H9 (cell line): ENCODE measurements at regions not wholly inside any gene's neighbourhood (a gene's known extent, or its start where the extent isn't known, plus 50 kb on each side); places are given as distances from the start of the nearest gene placed in this dataset.

Experiments used
- DNase-seq: peaks from one replicate; pipeline ENCODE4 v3.0.0-alpha.2; 2017
- H2AFZ ChIP-seq: one replicate; pipeline ENCODE4 v1.6.1; 2013; ENCODE audit warnings: mild to moderate bottlenecking, low read length, control low read depth, moderate library complexity
- H2AK5ac ChIP-seq: 2 replicates; pipeline ENCODE4 v1.6.1; 2013; ENCODE audit warnings: low read length, control low read depth, mixed read lengths; ENCODE audit not compliant: insufficient read length
- H2BK120ac ChIP-seq: one replicate; pipeline ENCODE4 v1.6.1; 2013; ENCODE audit warnings: low read depth, mild to moderate bottlenecking, low read length, control low read depth, inconsistent platforms; ENCODE audit not compliant: poor library complexity, severe bottlenecking
- H2BK12ac ChIP-seq: 2 replicates; pipeline ENCODE4 v1.6.1; 2013; ENCODE audit warnings: low read length, control low read depth, mixed read lengths, low read depth; ENCODE audit not compliant: insufficient read length
- H2BK15ac ChIP-seq: 2 replicates; pipeline ENCODE4 v1.6.1; 2013; ENCODE audit warnings: low read depth, low read length, control low read depth
- H2BK20ac ChIP-seq: one replicate; pipeline ENCODE4 v1.6.1; 2013; ENCODE audit warnings: low read depth, mild to moderate bottlenecking, low read length, control low read depth, inconsistent platforms; ENCODE audit not compliant: poor library complexity, severe bottlenecking
- H2BK5ac ChIP-seq: 2 replicates; pipeline ENCODE4 v1.6.1; 2013; ENCODE audit warnings: low read length, control low read depth, mixed read lengths; ENCODE audit not compliant: insufficient read length
- H3K14ac ChIP-seq: 2 replicates; pipeline ENCODE4 v1.6.1; 2013; ENCODE audit warnings: low read length, control low read depth; ENCODE audit not compliant: insufficient read depth
- H3K18ac ChIP-seq: 2 replicates; pipeline ENCODE4 v1.6.1; 2013; ENCODE audit warnings: low read depth, mild to moderate bottlenecking, mixed read lengths, low read length, control low read depth; ENCODE audit not compliant: insufficient read length
- H3K23ac ChIP-seq: 2 replicates; pipeline ENCODE4 v1.6.1; 2013; ENCODE audit warnings: low read length, control low read depth, mixed read lengths, low read depth; ENCODE audit not compliant: insufficient read length
- H3K23me2 ChIP-seq: 2 replicates; pipeline ENCODE4 v1.6.1; 2013; ENCODE audit warnings: low read depth, mild to moderate bottlenecking, mixed read lengths, low read length, control low read depth; ENCODE audit not compliant: insufficient read length, poor library complexity, severe bottlenecking
- H3K27ac ChIP-seq: 2 replicates; pipeline ENCODE4 v1.5.1; 2013; ENCODE audit warnings: low read length, control low read depth, mixed read lengths, low read depth; ENCODE audit not compliant: insufficient read length
- H3K27me3 ChIP-seq: 2 replicates; pipeline ENCODE4 v1.6.1; 2013; ENCODE audit warnings: low read length, control low read depth, inconsistent platforms; ENCODE audit not compliant: insufficient read depth
- H3K4ac ChIP-seq: 2 replicates; pipeline ENCODE4 v1.6.1; 2013; ENCODE audit warnings: low read depth, mild to moderate bottlenecking, control low read depth, inconsistent platforms, low read length, moderate library complexity
- H3K4me1 ChIP-seq: 2 replicates; pipeline ENCODE4 v1.6.1; 2013; ENCODE audit warnings: low read length, control low read depth, inconsistent platforms; ENCODE audit not compliant: insufficient read depth
- H3K4me2 ChIP-seq: 2 replicates; pipeline ENCODE4 v1.6.1; 2013; ENCODE audit warnings: low read length, control low read depth, mixed read lengths; ENCODE audit not compliant: insufficient read length, insufficient read depth
- H3K56ac ChIP-seq: 2 replicates; pipeline ENCODE4 v1.6.1; 2013; ENCODE audit warnings: low read depth, mild to moderate bottlenecking, mixed read lengths, low read length, control low read depth; ENCODE audit not compliant: insufficient read length
- H3K79me1 ChIP-seq: 2 replicates; pipeline ENCODE4 v1.6.1; 2013; ENCODE audit warnings: low read depth, mild to moderate bottlenecking, moderate library complexity, low read length, control low read depth, inconsistent platforms; ENCODE audit not compliant: insufficient read depth, poor library complexity, severe bottlenecking
- H3K79me2 ChIP-seq: 2 replicates; pipeline ENCODE4 v1.6.1; 2013; ENCODE audit warnings: low read length, control low read depth, inconsistent platforms; ENCODE audit not compliant: insufficient read depth
- H3K9ac ChIP-seq: 2 replicates; pipeline ENCODE4 v1.6.1; 2013; ENCODE audit warnings: low read length, control low read depth, mixed read lengths; ENCODE audit not compliant: insufficient read length; ENCODE audit errors: extremely low read depth
- H3K9me3 ChIP-seq: one replicate; pipeline ENCODE4 v1.6.1; 2013; ENCODE audit warnings: low read depth, low read length, inconsistent platforms; ENCODE audit not compliant: control insufficient read depth
- H3T11ph ChIP-seq: one replicate; pipeline ENCODE4 v1.6.1; 2013; ENCODE audit warnings: mild to moderate bottlenecking, low read length, control low read depth, inconsistent platforms
- H4K20me1 ChIP-seq: one replicate; pipeline ENCODE4 v1.6.1; 2013; ENCODE audit not compliant: control insufficient read depth, insufficient read length, insufficient read depth
- H4K5ac ChIP-seq: 2 replicates; pipeline ENCODE4 v1.6.1; 2013; ENCODE audit warnings: low read depth, mild to moderate bottlenecking, mixed read lengths, low read length, control low read depth; ENCODE audit not compliant: insufficient read length
- H4K8ac ChIP-seq: replicated peaks from 2 replicates; pipeline ENCODE4 v1.6.1; 2013; ENCODE audit warnings: low read length, control low read depth, mixed read lengths, low read depth; ENCODE audit not compliant: insufficient read length
- H4K91ac ChIP-seq: 2 replicates; pipeline ENCODE4 v1.6.1; 2013; ENCODE audit warnings: low read depth, mild to moderate bottlenecking, moderate library complexity, mixed read lengths, low read length, control low read depth; ENCODE audit not compliant: insufficient read length
- H3K27ac Mint-ChIP-seq, 3 experiments: 2 replicates in 2 of 3; 3 replicates in 1 of 3; pipeline ENCODE4 v1.8.0; 2020 to 2021; ENCODE audit warnings: mixed read lengths in 3 of 3, mild to moderate bottlenecking in 1 of 3, moderate library complexity in 1 of 3
- H3K27me3 Mint-ChIP-seq: 2 replicates; pipeline ENCODE4 v1.8.0; 2021; ENCODE audit warnings: low read depth, mild to moderate bottlenecking, moderate library complexity, mixed read lengths
- H3K36me3 Mint-ChIP-seq, 3 experiments: 2 replicates in 2 of 3; 3 replicates in 1 of 3; pipeline ENCODE4 v1.8.0; 2020 to 2021; ENCODE audit warnings: low read depth in 3 of 3, mixed read lengths in 3 of 3; ENCODE audit not compliant: insufficient read depth in 1 of 3
- H3K4me1 Mint-ChIP-seq, 2 experiments: 2 replicates each; pipeline ENCODE4 v1.8.0; 2020; ENCODE audit warnings: mixed read lengths in 2 of 2
- H3K4me3 Mint-ChIP-seq, 2 experiments: 2 replicates in 1 of 2; 3 replicates in 1 of 2; pipeline ENCODE4 v1.8.0; 2020 to 2021; ENCODE audit warnings: mild to moderate bottlenecking in 2 of 2, mixed read lengths in 2 of 2, moderate library complexity in 1 of 2
- H3K9me3 Mint-ChIP-seq, 2 experiments: 2 replicates in 1 of 2; 3 replicates in 1 of 2; pipeline ENCODE4 v1.8.0; 2020; ENCODE audit warnings: mild to moderate bottlenecking in 2 of 2, mixed read lengths in 2 of 2, moderate library complexity in 1 of 2
- CTCF ChIP-seq: fragments of 200-600 bp; sonication (generic); conservative IDR thresholded peaks from 3 replicates; pipeline ENCODE4 v1.8.0; 2021; ENCODE audit warnings: antibody characterized with exemption, mild to moderate bottlenecking

GRCh38 chr9:84609779-84610178, 59.8 kb upstream of the NTRK2 start:
- no peaks in the 10 kb centered on the region for H3K79me1 ChIP-seq
- no peak overlapping the region for H3K27ac ChIP-seq
- no peak overlapping the region for H3K14ac ChIP-seq
- H3K4me1 ChIP-seq = no peaks in the 10 kb centered on the region
- no peak overlapping the region for H2BK20ac ChIP-seq
- H3K23ac ChIP-seq = no peak overlapping the region
- H3K36me3 Mint-ChIP-seq = peaks cover 0 to 19% (median 0%) of the 10 kb centered on the region in 3 experiments; a peak in 3 of 7 replicates
- H2BK12ac ChIP-seq = no peak overlapping the region
- H3K4me1 Mint-ChIP-seq = peaks cover 17 to 18% of the 10 kb centered on the region in 2 experiments
- H4K20me1 ChIP-seq = no peaks in the 10 kb centered on the region
- H2AFZ ChIP-seq = no peak overlapping the region
- H3K27me3 ChIP-seq = no peaks in the 10 kb centered on the region
- H2BK5ac ChIP-seq = no peak overlapping the region
- peaks cover 5% of the 10 kb centered on the region for H3K9me3 ChIP-seq
- no peak overlapping the region for H3K4me2 ChIP-seq
- no peak overlapping the region for H3T11ph ChIP-seq
- no peak overlapping the region for H3K18ac ChIP-seq
- no peak overlapping the region for H2BK15ac ChIP-seq
- no peak overlapping the region for H3K4me3 Mint-ChIP-seq
- H2AK5ac ChIP-seq = no peak overlapping the region
- H3K27me3 Mint-ChIP-seq = peaks cover 2% of the 10 kb centered on the region
- no peak overlapping the region for H4K5ac ChIP-seq
- no peak overlapping the region for H3K9ac ChIP-seq
- DNase-seq = no peak
- no peak overlapping the region for H4K8ac ChIP-seq
- H4K91ac ChIP-seq = no peak overlapping the region
- no peak overlapping the region; a peak in 1 of 7 replicates for H3K27ac Mint-ChIP-seq
- H3K4ac ChIP-seq = no peak overlapping the region
- H3K56ac ChIP-seq = no peak overlapping the region
- H2BK120ac ChIP-seq = no peak overlapping the region
- H3K23me2 ChIP-seq = no peaks in the 10 kb centered on the region
- TF ChIP-seq CTCF = no peak
- H3K9me3 Mint-ChIP-seq = peaks cover 14 to 28% of the 10 kb centered on the region in 2 experiments; a peak in 4 of 5 replicates
- H3K79me2 ChIP-seq = no peaks in the 10 kb centered on the region
